HL-60 (cell line): ENCODE measurements at regions not wholly inside any gene's neighbourhood (a gene's known extent, or its start where the extent isn't known, plus 50 kb on each side); places are given as distances from the start of the nearest gene placed in this dataset.

Experiments
- DNase-seq, 2 experiments: peaks; one replicate each; pipeline ENCODE4 v3.0.0-alpha.2; 2010 to 2020; ENCODE audit warnings: low read depth in 1 of 2, low spot score in 1 of 2
- H3K27ac ChIP-seq: fragments of 250-450 bp; sonication (Bioruptor Pico); replicated peaks from 2 replicates; pipeline ENCODE4 v1.5.1; 2020; ENCODE audit warnings: mild to moderate bottlenecking, moderate library complexity
- H3K27me3 ChIP-seq: fragments of 250-450 bp; sonication (Bioruptor Pico); 2 replicates; pipeline ENCODE4 v1.5.1; 2021; ENCODE audit warnings: mild to moderate bottlenecking, moderate library complexity; ENCODE audit not compliant: insufficient read depth, poor library complexity, severe bottlenecking
- H3K4me3 ChIP-seq: replicated peaks from 2 replicates; pipeline ENCODE4 v1.5.1; 2011; ENCODE audit warnings: mild to moderate bottlenecking, control low read depth, low read length; ENCODE audit not compliant: insufficient read depth
- GABPA ChIP-seq: IDR thresholded peaks from 2 replicates; pipeline ENCODE4 v1.6.1; 2012; ENCODE audit warnings: low read depth
- POLR2AphosphoS5 ChIP-seq: IDR thresholded peaks from 2 replicates; pipeline ENCODE4 v1.6.1; 2012; ENCODE audit warnings: low read depth
- SPI1 ChIP-seq: IDR thresholded peaks from 2 replicates; pipeline ENCODE4 v1.6.1; 2012; ENCODE audit warnings: low read depth, mild to moderate bottlenecking, borderline replicate concordance
- TF ChIP-seq, protein P1 (sequence below): IDR thresholded peaks from 2 replicates; pipeline ENCODE4 v1.6.1; 2012; ENCODE audit warnings: low read depth; ENCODE audit not compliant: insufficient replicate concordance
- TF ChIP-seq, protein P2 (sequence below): IDR thresholded peaks from one replicate; pipeline ENCODE4 v1.5.1; 2011; ENCODE audit warnings: low read length, control low read depth, inconsistent platforms; ENCODE audit not compliant: insufficient read depth

DNA sequence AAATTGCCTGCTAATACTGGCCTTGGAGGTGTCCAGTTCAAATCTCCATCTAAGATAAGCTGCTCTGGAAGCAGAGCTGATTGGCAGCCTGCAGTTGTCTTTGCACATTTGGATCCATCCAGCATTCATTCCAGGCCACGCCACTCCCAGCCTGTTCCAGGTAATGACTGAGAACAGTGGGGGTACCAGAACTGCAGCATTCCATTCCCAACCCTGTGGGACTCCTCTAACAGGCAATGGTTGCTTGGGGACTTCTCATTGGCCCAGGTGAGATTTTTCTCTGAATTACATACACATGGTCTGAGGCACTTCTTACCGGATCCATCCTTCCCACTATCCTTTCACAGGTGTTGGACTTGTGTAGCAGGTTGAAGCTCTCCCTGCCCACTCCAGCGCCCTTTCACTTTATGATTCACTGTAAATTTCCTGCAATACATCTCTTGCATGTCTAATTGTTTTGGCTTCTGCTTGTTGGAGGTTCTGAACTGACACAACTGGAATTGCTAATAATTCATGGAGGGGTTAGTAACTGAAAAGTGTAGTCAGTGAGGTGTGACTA, 206.1 kb upstream of the ZFHX3 start:
- no peaks in the 10 kb centered on the region for H3K27me3 ChIP-seq
- TF ChIP-seq, protein P1, sequence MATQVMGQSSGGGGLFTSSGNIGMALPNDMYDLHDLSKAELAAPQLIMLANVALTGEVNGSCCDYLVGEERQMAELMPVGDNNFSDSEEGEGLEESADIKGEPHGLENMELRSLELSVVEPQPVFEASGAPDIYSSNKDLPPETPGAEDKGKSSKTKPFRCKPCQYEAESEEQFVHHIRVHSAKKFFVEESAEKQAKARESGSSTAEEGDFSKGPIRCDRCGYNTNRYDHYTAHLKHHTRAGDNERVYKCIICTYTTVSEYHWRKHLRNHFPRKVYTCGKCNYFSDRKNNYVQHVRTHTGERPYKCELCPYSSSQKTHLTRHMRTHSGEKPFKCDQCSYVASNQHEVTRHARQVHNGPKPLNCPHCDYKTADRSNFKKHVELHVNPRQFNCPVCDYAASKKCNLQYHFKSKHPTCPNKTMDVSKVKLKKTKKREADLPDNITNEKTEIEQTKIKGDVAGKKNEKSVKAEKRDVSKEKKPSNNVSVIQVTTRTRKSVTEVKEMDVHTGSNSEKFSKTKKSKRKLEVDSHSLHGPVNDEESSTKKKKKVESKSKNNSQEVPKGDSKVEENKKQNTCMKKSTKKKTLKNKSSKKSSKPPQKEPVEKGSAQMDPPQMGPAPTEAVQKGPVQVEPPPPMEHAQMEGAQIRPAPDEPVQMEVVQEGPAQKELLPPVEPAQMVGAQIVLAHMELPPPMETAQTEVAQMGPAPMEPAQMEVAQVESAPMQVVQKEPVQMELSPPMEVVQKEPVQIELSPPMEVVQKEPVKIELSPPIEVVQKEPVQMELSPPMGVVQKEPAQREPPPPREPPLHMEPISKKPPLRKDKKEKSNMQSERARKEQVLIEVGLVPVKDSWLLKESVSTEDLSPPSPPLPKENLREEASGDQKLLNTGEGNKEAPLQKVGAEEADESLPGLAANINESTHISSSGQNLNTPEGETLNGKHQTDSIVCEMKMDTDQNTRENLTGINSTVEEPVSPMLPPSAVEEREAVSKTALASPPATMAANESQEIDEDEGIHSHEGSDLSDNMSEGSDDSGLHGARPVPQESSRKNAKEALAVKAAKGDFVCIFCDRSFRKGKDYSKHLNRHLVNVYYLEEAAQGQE = no peak
- TF ChIP-seq, protein P2, sequence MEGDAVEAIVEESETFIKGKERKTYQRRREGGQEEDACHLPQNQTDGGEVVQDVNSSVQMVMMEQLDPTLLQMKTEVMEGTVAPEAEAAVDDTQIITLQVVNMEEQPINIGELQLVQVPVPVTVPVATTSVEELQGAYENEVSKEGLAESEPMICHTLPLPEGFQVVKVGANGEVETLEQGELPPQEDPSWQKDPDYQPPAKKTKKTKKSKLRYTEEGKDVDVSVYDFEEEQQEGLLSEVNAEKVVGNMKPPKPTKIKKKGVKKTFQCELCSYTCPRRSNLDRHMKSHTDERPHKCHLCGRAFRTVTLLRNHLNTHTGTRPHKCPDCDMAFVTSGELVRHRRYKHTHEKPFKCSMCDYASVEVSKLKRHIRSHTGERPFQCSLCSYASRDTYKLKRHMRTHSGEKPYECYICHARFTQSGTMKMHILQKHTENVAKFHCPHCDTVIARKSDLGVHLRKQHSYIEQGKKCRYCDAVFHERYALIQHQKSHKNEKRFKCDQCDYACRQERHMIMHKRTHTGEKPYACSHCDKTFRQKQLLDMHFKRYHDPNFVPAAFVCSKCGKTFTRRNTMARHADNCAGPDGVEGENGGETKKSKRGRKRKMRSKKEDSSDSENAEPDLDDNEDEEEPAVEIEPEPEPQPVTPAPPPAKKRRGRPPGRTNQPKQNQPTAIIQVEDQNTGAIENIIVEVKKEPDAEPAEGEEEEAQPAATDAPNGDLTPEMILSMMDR = no peak
- no peak for TF ChIP-seq GABPA
- no peak for TF ChIP-seq POLR2AphosphoS5
- TF ChIP-seq SPI1 = no peak
- no peak overlapping the region for H3K4me3 ChIP-seq
- no peak overlapping the region for H3K27ac ChIP-seq
- DNase-seq = no peak

DNA sequence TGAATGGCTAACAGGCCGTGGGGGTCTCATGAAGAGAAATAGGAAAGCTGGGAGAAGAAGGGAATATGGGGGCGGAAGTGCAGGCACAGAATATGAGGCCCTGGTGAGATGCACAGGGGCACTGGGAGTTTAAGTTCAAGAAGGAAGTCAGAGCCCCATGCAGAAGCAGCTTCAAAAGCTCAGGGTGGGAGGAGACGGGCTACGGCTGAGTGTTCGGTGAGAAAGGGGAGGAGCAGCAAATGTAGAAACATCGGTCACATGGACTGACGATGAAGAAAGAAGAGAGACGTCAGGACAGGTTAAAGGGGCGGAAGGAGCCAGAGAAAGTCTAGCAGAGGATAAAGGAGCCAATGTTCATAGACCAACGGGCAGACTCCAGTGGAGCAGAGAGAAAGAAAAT, 204.5 kb upstream of the ZFHX3 start:
- no peak for TF ChIP-seq SPI1
- TF ChIP-seq, protein P1 = no peak
- TF ChIP-seq GABPA = no peak
- peak in 1 of 2 experiments; percentile 35 for DNase-seq
- Histone ChIP-seq H3K27me3 (no peaks in the 10 kb centered on the region), H3K4me3 (no peak overlapping the region), H3K27ac (no peak overlapping the region)

DNA sequence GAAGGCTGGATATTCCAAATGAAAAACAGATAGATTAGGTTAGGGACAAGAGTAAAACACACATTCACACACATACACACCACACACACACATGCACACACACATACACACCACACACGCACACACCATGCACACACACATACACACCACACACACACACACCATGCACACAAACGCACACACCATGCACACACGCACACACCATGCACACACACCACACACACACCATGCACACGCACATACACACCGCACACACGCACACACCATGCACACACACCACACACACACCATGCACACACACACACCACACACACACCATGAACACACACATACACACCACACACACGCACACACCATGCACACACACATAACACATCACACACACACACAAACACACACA, 203.7 kb upstream of the ZFHX3 start:
- TF ChIP-seq POLR2AphosphoS5 (no peak), GABPA (no peak), SPI1 (no peak)
- TF ChIP-seq, protein P2 = no peak
- TF ChIP-seq, protein P1 = no peak
- no peaks in the 10 kb centered on the region for H3K27me3 ChIP-seq
- H3K27ac ChIP-seq = no peak overlapping the region
- H3K4me3 ChIP-seq = no peak overlapping the region
- DNase-seq = no peak

DNA sequence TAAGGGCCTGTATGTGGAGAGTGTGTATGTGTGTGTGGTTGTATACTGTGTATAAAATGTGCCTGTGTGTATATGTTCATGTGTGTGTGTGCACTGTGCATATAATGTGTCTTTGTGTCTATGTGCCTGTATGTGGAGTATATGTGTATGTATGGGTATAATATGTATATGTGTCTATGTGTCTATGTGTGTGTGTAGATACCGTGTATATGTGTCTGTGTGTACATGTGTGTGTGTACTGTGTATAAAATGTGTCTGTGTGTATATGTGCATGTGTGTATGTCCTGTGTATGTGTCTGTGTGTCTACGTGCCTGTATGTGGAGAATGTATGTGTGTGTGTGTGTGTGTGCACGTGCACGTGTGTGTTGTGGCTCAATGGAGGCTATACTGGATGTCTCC, 200.4 kb upstream of the ZFHX3 start:
- Histone ChIP-seq H3K27me3 (no peaks in the 10 kb centered on the region), H3K27ac (no peak overlapping the region), H3K4me3 (no peak overlapping the region)
- DNase-seq = no peak
- TF ChIP-seq, protein P1 = no peak
- TF ChIP-seq, protein P2 = no peak
